HepG2 (cell line): ENCODE measurements at regions not wholly inside any gene's neighbourhood (a gene's known extent, or its start where the extent isn't known, plus 50 kb on each side); places are given as distances from the start of the nearest gene placed in this dataset.
A peak's percentile ranks its signal among the peaks of the same experiment; 100 is the strongest.

Experiments
- ATAC-seq: fragments of 200-7000 bp; cut with Tn5 transposase; 3 replicates; pipeline ENCODE4 v1.9.1; 2020; ENCODE audit warnings: mild to moderate bottlenecking, moderate library complexity
- BruUV-seq: library from RNA; stranded (reverse); fragments of 400-500 nt; replicated peaks from 2 replicates; lab custom pipeline; 2021; lab: Mats Ljungman, UMichigan
- CTCF ChIA-PET: fragments of 300-600 bp; formaldehyde crosslinking; extraction: SDS; loops from one replicate; lab custom pipeline; 2021; ENCODE audit warnings: low total read pairs, inconsistent platforms, low intra/inter-chr PET ratio; lab: Yijun Ruan, JAX
- POLR2A ChIA-PET: fragments of 350-600 bp; sonication (Branson Sonifier 250); formaldehyde crosslinking; loops from one replicate; lab custom pipeline; 2020; ENCODE audit warnings: antibody characterized with exemption, inconsistent platforms; lab: Yijun Ruan, JAX
- DNase-seq: peaks from one replicate; pipeline ENCODE4 v3.0.0-alpha.2; 2015; ENCODE audit warnings: low spot score
- FAIRE-seq: peaks from 3 replicates; lab custom pipeline; 2011; peaks lifted over from hg19 to GRCh38; lab: Jason Lieb, UNC
- H2AFZ ChIP-seq: one replicate; pipeline ENCODE4 v1.6.1; 2011; ENCODE audit warnings: low read length, inconsistent platforms
- H3K27ac ChIP-seq: fragments of 300-600 bp; 3 replicates; pipeline ENCODE4 v1.8.0; 2011; ENCODE audit warnings: mixed run types, mild to moderate bottlenecking, mixed read lengths, low read length, inconsistent platforms; ENCODE audit not compliant: insufficient read depth; ENCODE audit errors: extremely low read length
- H3K27me3 ChIP-seq, 2 experiments: fragments of 200-600 bp in 1 of 2; 2 replicates in 1 of 2; 3 replicates in 1 of 2; pipeline versions ENCODE4 v1.6.0 to v1.8.0; 2011; ENCODE audit warnings: low read length in 2 of 2, mild to moderate bottlenecking in 2 of 2, moderate library complexity in 2 of 2, inconsistent platforms in 1 of 2; ENCODE audit not compliant: insufficient read depth in 2 of 2, control insufficient read depth in 1 of 2
- H3K36me3 ChIP-seq, 2 experiments: fragments of 200-600 bp in 1 of 2; replicated peaks in 1 of 2; 2 replicates in 1 of 2; 3 replicates in 1 of 2; pipeline versions ENCODE4 v1.5.1 to v1.8.0; 2011; ENCODE audit warnings: low read length in 2 of 2, inconsistent platforms in 1 of 2; ENCODE audit not compliant: insufficient read depth in 2 of 2, control insufficient read depth in 1 of 2
- H3K4me1 ChIP-seq: 2 replicates; pipeline ENCODE4 v1.5.1; 2012; ENCODE audit warnings: low read length, inconsistent platforms; ENCODE audit not compliant: insufficient read depth
- H3K4me2 ChIP-seq: 2 replicates; pipeline ENCODE4 v1.6.0; 2011; ENCODE audit warnings: low read depth, low read length, inconsistent platforms
- H3K4me3 ChIP-seq, 3 experiments: fragments of 200-600 bp in 1 of 3; sonication (generic), shearing (Covaris generic) in 1 of 3; replicated peaks in 1 of 3; 2 replicates each; pipeline ENCODE4 v1.5.1; 2011 to 2016; ENCODE audit warnings: low read length in 3 of 3, inconsistent platforms in 2 of 3, low read depth in 2 of 3, mild to moderate bottlenecking in 2 of 3, control low read depth in 1 of 3, mixed read lengths in 1 of 3; ENCODE audit not compliant: insufficient read depth in 1 of 3
- H3K79me2 ChIP-seq: one replicate; pipeline ENCODE4 v1.6.1; 2011; ENCODE audit warnings: low read length, inconsistent platforms; ENCODE audit not compliant: insufficient read depth
- H3K9ac ChIP-seq: 2 replicates; pipeline ENCODE4 v1.6.0; 2011; ENCODE audit warnings: mild to moderate bottlenecking, low read depth, low read length, inconsistent platforms; ENCODE audit not compliant: insufficient read depth
- H3K9me3 ChIP-seq: 2 replicates; pipeline ENCODE4 v1.5.1; 2012; ENCODE audit warnings: mild to moderate bottlenecking, low read length
- H4K20me1 ChIP-seq: 2 replicates; pipeline ENCODE4 v1.6.0; 2011; ENCODE audit warnings: inconsistent platforms, mild to moderate bottlenecking, low read length, moderate library complexity; ENCODE audit not compliant: insufficient read depth
- AGO2 ChIP-seq: fragments of 200-400 bp; formaldehyde crosslinking; optimal IDR thresholded peaks from 2 replicates; pipeline ENCODE3; 2017; ENCODE audit warnings: mild to moderate bottlenecking, low read depth, low read length, moderate library complexity
- ATF7 ChIP-seq, 2 experiments: fragments of 450-650 bp in 1 of 2; sonication (generic) in 1 of 2; formaldehyde crosslinking in 1 of 2; IDR thresholded peaks; 2 replicates each; pipeline versions ENCODE4 v1.4.0 to v1.6.1; 2016 to 2020; ENCODE audit warnings: antibody characterized with exemption in 1 of 2, mild to moderate bottlenecking in 1 of 2, missing genetic modification reagents in 1 of 2
- CAMTA2 ChIP-seq: sonication (generic); formaldehyde crosslinking; IDR thresholded peaks from 2 replicates; pipeline ENCODE4 v1.4.0; 2020; ENCODE audit warnings: mild to moderate bottlenecking, missing genetic modification reagents, borderline replicate concordance
- ELF4 ChIP-seq: sonication (generic); formaldehyde crosslinking; IDR thresholded peaks from 2 replicates; pipeline ENCODE4 v1.5.0; 2020; ENCODE audit warnings: missing genetic modification reagents, mild to moderate bottlenecking, moderate library complexity, borderline replicate concordance
- ZNF180 ChIP-seq: sonication (generic); formaldehyde crosslinking; IDR thresholded peaks from 2 replicates; pipeline ENCODE4 v1.4.0; 2020; ENCODE audit warnings: low read depth, missing genetic modification reagents, borderline replicate concordance
- ZNF468 ChIP-seq: sonication (generic); formaldehyde crosslinking; IDR thresholded peaks from 2 replicates; pipeline ENCODE4 v1.8.0; 2022; ENCODE audit warnings: mild to moderate bottlenecking, moderate library complexity, missing genetic modification reagents
- ZNF83 ChIP-seq: sonication (generic); formaldehyde crosslinking; IDR thresholded peaks from 2 replicates; pipeline ENCODE4 v1.4.0; 2020; ENCODE audit warnings: missing genetic modification reagents, mild to moderate bottlenecking, borderline replicate concordance
- WGBS: methylation state at CpG from one replicate; pipeline ENCODE4 v1.1.6; 2017; ENCODE audit warnings: low lambda C conversion rate; 5-methylcytosine and 5-hydroxymethylcytosine counted together
- in situ Hi-C: cut with HindIII; loops from 2 replicates; pipeline ENCODE4 v1.10.0; 2017; ENCODE audit warnings: low pct_unique_long_range_greater_than_20kb; ENCODE audit not compliant: extremely low pct_ligation_motif_present
- intact Hi-C: fragments of 100-400 bp; cut with micrococcal nuclease; formaldehyde crosslinking; loops from one replicate; pipeline ENCODE4 v1.10.0; 2022; ENCODE audit not compliant: unreplicated experiment
- TF ChIP-seq, protein P1 (sequence below): IDR thresholded peaks from 2 replicates; pipeline ENCODE4 v1.6.1; 2016; ENCODE audit warnings: missing biosample characterization, missing genetic modification reagents, low read depth
- TF ChIP-seq, protein P2 (sequence below): IDR thresholded peaks from 2 replicates; pipeline ENCODE4 v1.6.1; 2016; ENCODE audit warnings: missing genetic modification reagents, missing compliant biosample characterization
- TF ChIP-seq, protein P3 (sequence below): sonication (generic); formaldehyde crosslinking; IDR thresholded peaks from 2 replicates; pipeline ENCODE4 v1.4.0; 2020; ENCODE audit warnings: missing genetic modification reagents
- TF ChIP-seq, protein P4 (sequence below): IDR thresholded peaks from 2 replicates; pipeline ENCODE4 v1.6.1; 2016; ENCODE audit warnings: low read depth, control low read depth

DNA sequence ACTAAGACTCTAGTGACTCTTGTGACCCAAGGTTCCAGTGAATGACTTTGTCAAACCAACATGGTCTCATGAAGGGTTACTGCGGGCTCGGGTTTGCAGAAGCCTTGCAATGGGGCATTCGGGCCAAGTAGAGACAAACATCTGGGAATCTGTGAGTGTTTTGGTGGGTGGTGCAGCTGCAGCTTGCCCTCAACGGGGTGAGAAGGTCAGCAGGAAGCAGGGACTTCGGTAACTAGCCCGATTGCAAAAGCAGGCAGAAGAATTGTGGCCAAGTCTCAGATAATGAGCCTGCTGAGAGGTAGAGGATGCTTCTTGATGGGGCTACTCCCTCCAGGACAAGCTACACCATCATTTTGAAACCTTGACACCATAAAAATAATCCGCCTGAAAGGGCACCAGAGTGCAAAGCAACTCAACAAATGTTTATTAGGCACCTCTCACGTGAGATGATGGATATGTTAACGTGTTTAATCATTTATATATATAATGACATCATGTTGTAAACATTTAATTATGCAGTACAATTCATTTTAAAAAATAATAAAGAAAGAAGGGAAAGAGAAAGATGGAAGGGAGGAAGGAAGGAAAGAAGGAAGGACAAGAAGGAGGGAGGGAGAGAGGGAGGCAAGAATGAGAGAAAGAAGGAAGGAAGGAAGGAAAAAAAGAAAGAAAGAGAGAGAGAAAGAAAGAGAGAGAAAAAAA lies 263.9 kb upstream of the IGF1R start:
- ATAC-seq (no peak), FAIRE-seq (no peak), DNase-seq (no peak)
- H3K4me3 ChIP-seq: no peak overlapping the region
- H3K36me3 ChIP-seq: no peaks in the 10 kb centered on the region
- WGBS: 2% methylated on average over 9 of the region's 9 CpGs
- H3K79me2 ChIP-seq: no peaks in the 10 kb centered on the region
- in situ Hi-C loops (no loop called here), intact Hi-C loops (no loop called here)
- CTCF ChIA-PET: no interaction called here
- TF ChIP-seq AGO2 (no peak), CAMTA2 (CRISPR knock-in tag) (no peak), ATF7 (IDR thresholded peaks at IDR 0.05) (peak; percentile 78), ATF7 (CRISPR knock-in tag; IDR thresholded peaks at IDR 0.05) (no peak)
- TF ChIP-seq, protein P1, sequence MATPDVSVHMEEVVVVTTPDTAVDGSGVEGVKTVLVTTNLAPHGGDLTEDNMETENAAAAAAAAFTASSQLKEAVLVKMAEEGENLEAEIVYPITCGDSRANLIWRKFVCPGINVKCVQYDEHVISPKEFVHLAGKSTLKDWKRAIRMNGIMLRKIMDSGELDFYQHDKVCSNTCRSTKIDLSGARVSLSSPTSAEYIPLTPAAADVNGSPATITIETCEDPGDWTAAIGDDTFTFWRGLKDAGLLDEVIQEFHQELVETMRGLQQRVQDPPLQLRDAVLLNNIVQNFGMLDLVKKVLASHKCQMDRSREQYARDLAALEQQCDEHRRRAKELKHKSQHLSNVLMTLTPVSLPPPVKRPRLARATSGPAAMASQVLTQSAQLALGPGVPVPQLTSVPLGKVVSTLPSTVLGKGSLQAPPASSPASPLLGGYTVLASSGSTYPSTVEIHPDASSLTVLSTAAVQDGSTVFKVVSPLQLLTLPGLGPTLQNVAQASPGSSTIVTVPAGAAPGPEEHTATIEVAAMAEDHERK (CRISPR knock-in tag): no peak
- no peak overlapping the region for H2AFZ ChIP-seq
- no peak overlapping the region for H3K27ac ChIP-seq
- peaks cover 4% of the 10 kb centered on the region; the same call in 1 of the 2 replicates for H3K9me3 ChIP-seq
- POLR2A ChIA-PET: no interaction called here
- H3K4me1 ChIP-seq: no peaks in the 10 kb centered on the region
- no peak overlapping the region for H3K4me2 ChIP-seq
- no TSS peak for BruUV-seq
- H3K9ac ChIP-seq: no peak overlapping the region
- peaks cover 4 to 19% of the 10 kb centered on the region in 2 experiments; a peak in 3 of 5 replicates for H3K27me3 ChIP-seq
- no peaks in the 10 kb centered on the region for H4K20me1 ChIP-seq

DNA sequence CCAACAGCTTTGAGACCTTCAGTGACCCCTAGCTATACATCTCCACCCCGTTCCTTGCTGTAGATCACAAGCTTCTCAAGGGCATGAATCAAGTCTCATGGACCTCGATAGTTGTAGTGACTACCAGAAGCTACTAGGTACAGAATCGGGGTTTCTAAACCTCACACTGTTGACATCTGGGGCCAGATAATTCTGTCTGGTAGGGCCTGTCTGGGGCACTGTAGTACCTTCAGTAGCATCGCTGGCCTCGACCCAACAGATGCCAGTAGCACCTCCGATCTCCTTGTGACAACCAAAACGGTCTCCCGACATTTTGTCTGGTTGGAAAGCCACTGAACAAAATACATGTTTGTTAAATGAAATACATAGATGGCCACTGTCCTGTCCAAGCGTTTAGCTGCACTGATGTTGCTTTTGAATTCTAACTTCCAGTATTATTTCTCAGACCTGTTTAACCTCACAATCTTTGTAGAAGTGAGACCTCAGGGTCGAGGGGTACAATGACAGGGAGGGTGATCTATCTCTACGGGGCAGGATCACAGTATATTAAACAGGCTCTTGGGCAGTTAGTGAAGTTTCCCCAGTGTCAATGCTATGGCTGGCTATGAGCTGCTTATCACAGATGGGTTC lies 262.5 kb upstream of the IGF1R start:
- POLR2A ChIA-PET: no interaction called here
- TF ChIP-seq ELF4 (CRISPR knock-in tag) (no peak), ZNF468 (no peak), ZNF180 (CRISPR knock-in tag) (no peak), ZNF83 (CRISPR knock-in tag) (no peak)
- TF ChIP-seq, protein P2, sequence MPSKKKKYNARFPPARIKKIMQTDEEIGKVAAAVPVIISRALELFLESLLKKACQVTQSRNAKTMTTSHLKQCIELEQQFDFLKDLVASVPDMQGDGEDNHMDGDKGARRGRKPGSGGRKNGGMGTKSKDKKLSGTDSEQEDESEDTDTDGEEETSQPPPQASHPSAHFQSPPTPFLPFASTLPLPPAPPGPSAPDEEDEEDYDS (CRISPR knock-in tag): no peak
- TF ChIP-seq, protein P3, sequence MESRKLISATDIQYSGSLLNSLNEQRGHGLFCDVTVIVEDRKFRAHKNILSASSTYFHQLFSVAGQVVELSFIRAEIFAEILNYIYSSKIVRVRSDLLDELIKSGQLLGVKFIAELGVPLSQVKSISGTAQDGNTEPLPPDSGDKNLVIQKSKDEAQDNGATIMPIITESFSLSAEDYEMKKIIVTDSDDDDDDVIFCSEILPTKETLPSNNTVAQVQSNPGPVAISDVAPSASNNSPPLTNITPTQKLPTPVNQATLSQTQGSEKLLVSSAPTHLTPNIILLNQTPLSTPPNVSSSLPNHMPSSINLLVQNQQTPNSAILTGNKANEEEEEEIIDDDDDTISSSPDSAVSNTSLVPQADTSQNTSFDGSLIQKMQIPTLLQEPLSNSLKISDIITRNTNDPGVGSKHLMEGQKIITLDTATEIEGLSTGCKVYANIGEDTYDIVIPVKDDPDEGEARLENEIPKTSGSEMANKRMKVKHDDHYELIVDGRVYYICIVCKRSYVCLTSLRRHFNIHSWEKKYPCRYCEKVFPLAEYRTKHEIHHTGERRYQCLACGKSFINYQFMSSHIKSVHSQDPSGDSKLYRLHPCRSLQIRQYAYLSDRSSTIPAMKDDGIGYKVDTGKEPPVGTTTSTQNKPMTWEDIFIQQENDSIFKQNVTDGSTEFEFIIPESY: no peak
- TF ChIP-seq, protein P4, sequence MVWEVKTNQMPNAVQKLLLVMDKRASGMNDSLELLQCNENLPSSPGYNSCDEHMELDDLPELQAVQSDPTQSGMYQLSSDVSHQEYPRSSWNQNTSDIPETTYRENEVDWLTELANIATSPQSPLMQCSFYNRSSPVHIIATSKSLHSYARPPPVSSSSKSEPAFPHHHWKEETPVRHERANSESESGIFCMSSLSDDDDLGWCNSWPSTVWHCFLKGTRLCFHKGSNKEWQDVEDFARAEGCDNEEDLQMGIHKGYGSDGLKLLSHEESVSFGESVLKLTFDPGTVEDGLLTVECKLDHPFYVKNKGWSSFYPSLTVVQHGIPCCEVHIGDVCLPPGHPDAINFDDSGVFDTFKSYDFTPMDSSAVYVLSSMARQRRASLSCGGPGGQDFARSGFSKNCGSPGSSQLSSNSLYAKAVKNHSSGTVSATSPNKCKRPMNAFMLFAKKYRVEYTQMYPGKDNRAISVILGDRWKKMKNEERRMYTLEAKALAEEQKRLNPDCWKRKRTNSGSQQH: no peak

More for the DNA sequence above, 262.5 kb upstream of the IGF1R start:
- intact Hi-C loops: no loop called here
- BruUV-seq: no TSS peak
- no peaks in the 10 kb centered on the region for H3K36me3 ChIP-seq
- in situ Hi-C loops: no loop called here
- H3K4me2 ChIP-seq: no peak overlapping the region
- no peaks in the 10 kb centered on the region for H3K79me2 ChIP-seq
- DNase-seq (no peak), FAIRE-seq (no peak), ATAC-seq (no peak)
- H3K4me1 ChIP-seq: no peaks in the 10 kb centered on the region
- no peaks in the 10 kb centered on the region for H3K9me3 ChIP-seq
- no peaks in the 10 kb centered on the region for H4K20me1 ChIP-seq
- H3K9ac ChIP-seq: no peak overlapping the region
- peaks cover 4 to 19% of the 10 kb centered on the region in 2 experiments; a peak in 3 of 5 replicates for H3K27me3 ChIP-seq
- H2AFZ ChIP-seq: no peak overlapping the region
- WGBS: 11% methylated on average over 5 of the region's 11 CpGs
- CTCF ChIA-PET: no interaction called here
- no peak overlapping the region for H3K27ac ChIP-seq
- H3K4me3 ChIP-seq: no peak overlapping the region
